ENCODE measurements at regions not wholly inside any gene's neighbourhood (a gene's known extent, or its start where the extent isn't known, plus 50 kb on each side); places are given as distances from the start of the nearest gene placed in this dataset.

DNA sequence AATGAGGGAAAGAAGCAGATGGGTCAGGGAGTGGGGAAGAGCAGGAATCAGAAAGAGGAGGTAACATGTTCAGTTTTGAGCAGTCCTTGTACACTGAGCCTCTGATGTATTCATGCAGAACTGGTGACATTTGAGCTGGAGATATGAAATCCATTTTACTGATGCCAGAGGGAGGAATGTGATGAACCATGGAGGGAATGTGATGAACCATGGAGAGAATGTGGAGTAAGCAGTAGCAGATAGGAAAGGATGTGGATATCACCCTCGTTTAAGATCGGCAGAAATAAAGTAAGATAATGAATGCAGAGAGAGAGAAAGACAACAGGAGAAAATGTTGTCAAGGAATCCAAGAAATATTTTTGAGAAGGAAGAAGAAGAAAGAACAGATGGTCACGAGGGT, 231.6 kb downstream of the TBXT start:
- H3K9me3 Mint-ChIP-seq (ENCODE audit: low read depth): peaks cover 8% of the 10 kb centered on the region
- no peak overlapping the region for H3K27ac Mint-ChIP-seq
- H3K27me3 Mint-ChIP-seq: peaks cover 32% of the 10 kb centered on the region
- H3K4me1 Mint-ChIP-seq (ENCODE audit: low read depth): peaks cover 6% of the 10 kb centered on the region
- no peaks in the 10 kb centered on the region for H3K36me3 Mint-ChIP-seq (ENCODE audit: insufficient read depth)
- TF ChIP-seq CTCF (IDR thresholded peaks at IDR 0.05; ENCODE audit: unreplicated experiment): no peak
- no peak overlapping the region for H3K4me3 Mint-ChIP-seq (ENCODE audit: low read depth)
- no peak for DNase-seq (ENCODE audit: low spot score, unreplicated experiment)

- Mint-ChIP-seq H3K4me3 (ENCODE audit: low read depth) (no peak overlapping the region), H3K9me3 (ENCODE audit: low read depth) (peaks cover 8% of the 10 kb centered on the region)
Measured at GRCh38 chr6:165931675-165932074, 236.0 kb downstream of the TBXT start.

GRCh38 chr6:165930668-165931214, 236.9 kb downstream of the TBXT start:
- no peak overlapping the region for H3K27ac Mint-ChIP-seq
- no peak for TF ChIP-seq CTCF (IDR thresholded peaks at IDR 0.05; ENCODE audit: unreplicated experiment)
- H3K27me3 Mint-ChIP-seq: peaks cover 28% of the 10 kb centered on the region
- no peaks in the 10 kb centered on the region for H3K36me3 Mint-ChIP-seq (ENCODE audit: insufficient read depth)
- no peak for DNase-seq (ENCODE audit: low spot score, unreplicated experiment)
- H3K4me3 Mint-ChIP-seq (ENCODE audit: low read depth): no peak overlapping the region
- no peaks in the 10 kb centered on the region for H3K4me1 Mint-ChIP-seq (ENCODE audit: low read depth)
- peaks cover 4% of the 10 kb centered on the region for H3K9me3 Mint-ChIP-seq (ENCODE audit: low read depth)

More at GRCh38 chr6:165931675-165932074, 236.0 kb downstream of the TBXT start:
- no peaks in the 10 kb centered on the region for H3K36me3 Mint-ChIP-seq (ENCODE audit: insufficient read depth)
- peaks cover 36% of the 10 kb centered on the region for H3K27me3 Mint-ChIP-seq
- H3K27ac Mint-ChIP-seq: no peak overlapping the region
- no peaks in the 10 kb centered on the region for H3K4me1 Mint-ChIP-seq (ENCODE audit: low read depth)
- TF ChIP-seq CTCF (IDR thresholded peaks at IDR 0.05; ENCODE audit: unreplicated experiment): no peak
- no peak for DNase-seq (ENCODE audit: low spot score, unreplicated experiment)

DNA sequence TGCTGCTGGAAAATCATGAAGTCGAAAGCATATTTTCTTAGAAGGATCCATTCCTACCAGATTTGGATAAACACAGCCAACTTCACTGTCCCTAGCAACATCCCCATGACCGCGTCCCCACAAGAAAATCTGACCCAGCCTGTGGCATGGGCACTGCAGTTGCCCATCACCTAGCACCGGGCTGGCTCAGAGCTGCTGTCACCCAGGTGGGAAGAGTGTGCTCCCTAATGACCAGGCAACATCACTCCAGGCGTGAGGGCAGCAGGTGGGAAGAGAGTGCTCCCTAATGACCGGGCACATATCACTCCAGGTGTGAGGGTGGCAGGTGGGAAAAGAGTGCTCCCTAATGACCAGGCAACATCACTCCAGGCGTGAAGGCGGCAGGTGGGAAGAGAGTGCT, 238.0 kb downstream of the TBXT start:
- no peak for DNase-seq (ENCODE audit: low spot score, unreplicated experiment)

DNA sequence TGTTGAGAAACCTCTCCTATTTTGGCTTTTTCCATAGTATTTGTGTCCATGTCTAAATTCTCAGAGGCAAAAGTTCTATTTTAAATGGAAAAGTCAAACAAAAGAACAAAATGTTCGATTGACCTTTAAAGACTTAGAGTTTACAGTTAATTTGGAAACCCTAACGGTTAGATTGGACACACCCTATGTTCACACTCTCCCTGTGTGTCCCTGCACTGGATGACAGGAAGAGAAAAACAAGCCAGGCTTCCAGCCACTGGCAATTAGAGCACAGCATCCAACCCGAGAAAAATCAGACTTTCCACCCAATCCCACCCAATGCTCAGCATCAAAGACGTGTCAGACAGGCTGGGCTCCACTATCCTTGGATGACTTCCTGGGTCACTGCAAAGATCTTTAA, 241.3 kb downstream of the TBXT start:
- no peak for TF ChIP-seq CTCF (IDR thresholded peaks at IDR 0.05; ENCODE audit: unreplicated experiment)
- peaks cover 10% of the 10 kb centered on the region for H3K27me3 Mint-ChIP-seq
- H3K4me3 Mint-ChIP-seq (ENCODE audit: low read depth): no peak overlapping the region
- H3K27ac Mint-ChIP-seq: no peak overlapping the region
- no peaks in the 10 kb centered on the region for H3K36me3 Mint-ChIP-seq (ENCODE audit: insufficient read depth)
- H3K4me1 Mint-ChIP-seq (ENCODE audit: low read depth): no peaks in the 10 kb centered on the region
- no peak for DNase-seq (ENCODE audit: low spot score, unreplicated experiment)
- H3K9me3 Mint-ChIP-seq (ENCODE audit: low read depth): peaks cover 4% of the 10 kb centered on the region

More for the DNA sequence above, 238.0 kb downstream of the TBXT start:
- Mint-ChIP-seq H3K4me1 (ENCODE audit: low read depth) (no peaks in the 10 kb centered on the region), H3K36me3 (ENCODE audit: insufficient read depth) (no peaks in the 10 kb centered on the region), H3K27ac (no peak overlapping the region), H3K27me3 (peaks cover 22% of the 10 kb centered on the region), H3K4me3 (ENCODE audit: low read depth) (no peak overlapping the region), H3K9me3 (ENCODE audit: low read depth) (peaks cover 4% of the 10 kb centered on the region)
- no peak for TF ChIP-seq CTCF (IDR thresholded peaks at IDR 0.05; ENCODE audit: unreplicated experiment)
